Suprapubic skin (tissue), 4 donors: ENCODE measurements at regions not wholly inside any gene's neighbourhood (a gene's known extent, or its start where the extent isn't known, plus 50 kb on each side); places are given as distances from the start of the nearest gene placed in this dataset.

Experiments
- EP300 ChIP-seq: sonication (generic); formaldehyde crosslinking; IDR thresholded peaks from one replicate; pipeline ENCODE4 v1.6.1; 2017; ENCODE audit warnings: antibody characterized with exemption
- POLR2A ChIP-seq, 2 donors: fragments of 450-650 bp; IDR thresholded peaks; one replicate each; pipeline ENCODE4 v1.6.1; 2017; ENCODE audit warnings: antibody characterized with exemption in 2 of 2, mild to moderate bottlenecking in 2 of 2, moderate library complexity in 2 of 2
- POLR2AphosphoS5 ChIP-seq, 3 donors: sonication (generic); formaldehyde crosslinking; IDR thresholded peaks; one replicate each; pipeline ENCODE4 v1.6.1; 2017; ENCODE audit warnings: antibody characterized with exemption in 3 of 3
- TF ChIP-seq, protein P1 (sequence below), 2 donors: fragments of 200-600 bp in 1 of 2; fragments of 450-650 bp in 1 of 2; sonication (generic) in 1 of 2; IDR thresholded peaks; one replicate each; pipeline ENCODE4 v1.5.1; 2016 to 2019; ENCODE audit warnings: antibody characterized with exemption in 2 of 2, mild to moderate bottlenecking in 1 of 2, moderate library complexity in 1 of 2

DNA sequence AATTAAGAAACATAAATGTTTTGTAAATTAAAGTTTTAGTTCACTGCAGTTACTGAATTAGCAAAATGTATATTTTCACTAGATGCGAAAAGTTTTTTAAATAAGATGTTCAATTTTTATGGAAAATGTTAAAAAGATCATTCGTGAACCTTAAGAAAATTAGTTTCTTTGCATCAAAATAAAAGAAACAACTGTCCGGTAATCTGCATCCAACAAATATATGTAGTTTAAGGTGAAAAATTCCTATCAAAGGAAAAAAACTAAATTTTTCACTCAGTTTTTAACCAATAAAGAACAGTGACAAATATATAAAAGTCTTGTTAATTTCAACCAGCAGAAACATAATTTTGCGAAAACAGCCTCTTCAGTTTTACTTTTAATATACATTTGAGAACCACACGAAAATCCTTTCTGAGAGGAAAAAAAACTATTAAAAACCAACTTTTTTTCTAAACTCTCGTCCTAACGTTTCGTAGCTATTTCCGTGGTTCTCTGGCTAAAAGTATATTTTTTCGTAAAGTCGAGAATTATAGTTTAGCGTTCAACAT is 64.5 kb downstream of the KCNRG start:
- TF ChIP-seq, protein P1, sequence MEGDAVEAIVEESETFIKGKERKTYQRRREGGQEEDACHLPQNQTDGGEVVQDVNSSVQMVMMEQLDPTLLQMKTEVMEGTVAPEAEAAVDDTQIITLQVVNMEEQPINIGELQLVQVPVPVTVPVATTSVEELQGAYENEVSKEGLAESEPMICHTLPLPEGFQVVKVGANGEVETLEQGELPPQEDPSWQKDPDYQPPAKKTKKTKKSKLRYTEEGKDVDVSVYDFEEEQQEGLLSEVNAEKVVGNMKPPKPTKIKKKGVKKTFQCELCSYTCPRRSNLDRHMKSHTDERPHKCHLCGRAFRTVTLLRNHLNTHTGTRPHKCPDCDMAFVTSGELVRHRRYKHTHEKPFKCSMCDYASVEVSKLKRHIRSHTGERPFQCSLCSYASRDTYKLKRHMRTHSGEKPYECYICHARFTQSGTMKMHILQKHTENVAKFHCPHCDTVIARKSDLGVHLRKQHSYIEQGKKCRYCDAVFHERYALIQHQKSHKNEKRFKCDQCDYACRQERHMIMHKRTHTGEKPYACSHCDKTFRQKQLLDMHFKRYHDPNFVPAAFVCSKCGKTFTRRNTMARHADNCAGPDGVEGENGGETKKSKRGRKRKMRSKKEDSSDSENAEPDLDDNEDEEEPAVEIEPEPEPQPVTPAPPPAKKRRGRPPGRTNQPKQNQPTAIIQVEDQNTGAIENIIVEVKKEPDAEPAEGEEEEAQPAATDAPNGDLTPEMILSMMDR (IDR thresholded peaks at IDR 0.05): no peak
- TF ChIP-seq POLR2A (IDR thresholded peaks at IDR 0.05) (no peak), POLR2AphosphoS5 (IDR thresholded peaks at IDR 0.05) (no peak), EP300 (no peak)
